GM18511 (cell line): ENCODE measurements at regions not wholly inside any gene's neighbourhood (a gene's known extent, or its start where the extent isn't known, plus 50 kb on each side); places are given as distances from the start of the nearest gene placed in this dataset.
"Not testable (repeated sequence)": the region's sequence is repeated elsewhere in the genome, so short reads cannot be mapped to it uniquely, and the experiment has no call there.

Source experiments
- ATAC-seq: cut with Tn5 transposase; IDR thresholded peaks from one replicate; pipeline ENCODE4 v1.9.1; 2021; ENCODE audit warnings: mild to moderate bottlenecking, moderate library complexity; ENCODE audit not compliant: unreplicated experiment

- not testable (repeated sequence) for ATAC-seq
Measured at GRCh38 chr14:48149624-48150023, 474.2 kb upstream of the MDGA2 start.

- no peak for ATAC-seq
Measured at GRCh38 chr14:48140804-48141203, 465.4 kb upstream of the MDGA2 start.

DNA sequence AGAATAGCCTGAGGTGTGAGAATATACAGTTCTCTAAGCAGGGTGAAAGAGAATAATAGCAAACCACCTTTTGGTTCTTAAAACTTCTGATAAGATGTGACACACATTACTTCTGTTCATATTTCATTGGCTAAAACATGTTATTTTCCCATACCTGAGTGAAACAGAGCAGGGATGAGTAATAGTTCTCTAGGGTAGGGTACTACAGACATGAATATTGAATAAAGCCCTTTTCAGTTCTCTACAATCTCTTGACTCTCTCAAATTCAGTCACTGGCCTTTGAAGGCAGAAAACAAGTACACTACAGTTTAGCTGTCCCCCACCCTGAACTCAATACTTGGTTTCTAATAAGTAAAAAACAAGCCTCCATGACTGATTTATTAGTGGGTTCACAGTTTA, 454.1 kb upstream of the MDGA2 start:
- no peak for ATAC-seq

- ATAC-seq = no peak
Measured at GRCh38 chr14:48127674-48128073, 452.3 kb upstream of the MDGA2 start.

DNA sequence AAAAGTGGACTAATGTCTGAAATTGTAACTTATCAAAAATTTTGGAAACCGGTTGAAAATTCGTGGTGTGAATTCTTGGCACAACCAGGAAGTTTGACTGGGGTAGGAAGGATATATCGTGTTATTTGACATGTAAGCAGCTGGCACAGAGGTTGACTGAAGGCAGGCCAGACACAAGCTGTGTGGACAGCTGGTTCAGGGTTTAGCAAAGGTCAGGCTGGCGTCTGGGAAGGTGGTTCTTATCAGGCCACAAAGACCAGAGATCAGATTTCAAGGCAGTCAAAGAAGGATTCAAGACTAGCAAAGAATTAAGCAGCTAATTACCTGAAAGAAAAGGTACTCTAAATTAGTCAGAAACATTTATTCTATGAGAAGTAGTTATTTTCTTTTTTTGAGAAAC, 450.2 kb upstream of the MDGA2 start:
- no peak for ATAC-seq

DNA sequence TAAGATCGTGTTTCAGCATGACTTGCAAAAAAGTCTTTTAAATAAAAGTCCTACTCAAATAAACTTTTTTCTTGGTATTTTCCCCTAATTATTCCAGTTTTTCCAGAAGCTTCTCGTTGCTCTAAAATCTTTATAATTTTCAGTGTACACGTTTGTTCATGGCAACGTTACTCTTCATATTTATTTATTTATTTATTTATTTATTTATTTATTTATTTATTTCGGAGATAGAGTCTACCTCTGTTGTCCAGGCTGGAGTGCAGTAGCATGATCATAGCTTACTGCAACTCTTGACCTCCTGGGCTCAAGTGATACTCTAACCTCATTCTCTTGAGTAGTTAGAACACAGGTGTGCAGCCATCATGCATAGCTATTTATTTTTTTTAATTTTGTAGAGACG, 438.3 kb upstream of the MDGA2 start:
- ATAC-seq = no peak

- ATAC-seq = no peak
Measured at GRCh38 chr14:48111151-48111550, 435.7 kb upstream of the MDGA2 start.

DNA sequence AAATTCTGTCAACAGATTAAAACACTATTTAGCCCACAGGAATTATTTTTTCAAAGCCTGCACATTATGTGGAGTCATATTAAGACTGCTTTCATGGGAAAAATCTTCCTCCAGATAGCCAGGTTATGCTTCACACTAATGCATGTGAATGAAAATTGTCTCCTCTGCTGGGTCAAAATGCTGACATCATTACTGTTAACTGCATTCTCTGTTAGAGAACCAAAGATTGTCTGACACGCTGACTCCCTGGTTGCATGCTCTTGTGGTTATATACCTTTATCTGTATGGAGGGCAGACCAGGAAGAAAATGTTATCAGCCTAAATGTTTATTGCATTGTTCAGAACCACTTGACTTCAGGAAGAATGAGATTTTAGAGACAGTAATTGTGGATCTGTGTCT, 432.2 kb upstream of the MDGA2 start:
- no peak for ATAC-seq

- no peak for ATAC-seq
Measured at GRCh38 chr14:48096897-48097296, 421.5 kb upstream of the MDGA2 start.

- ATAC-seq = no peak
Measured at GRCh38 chr14:48086516-48086915, 411.1 kb upstream of the MDGA2 start.

DNA sequence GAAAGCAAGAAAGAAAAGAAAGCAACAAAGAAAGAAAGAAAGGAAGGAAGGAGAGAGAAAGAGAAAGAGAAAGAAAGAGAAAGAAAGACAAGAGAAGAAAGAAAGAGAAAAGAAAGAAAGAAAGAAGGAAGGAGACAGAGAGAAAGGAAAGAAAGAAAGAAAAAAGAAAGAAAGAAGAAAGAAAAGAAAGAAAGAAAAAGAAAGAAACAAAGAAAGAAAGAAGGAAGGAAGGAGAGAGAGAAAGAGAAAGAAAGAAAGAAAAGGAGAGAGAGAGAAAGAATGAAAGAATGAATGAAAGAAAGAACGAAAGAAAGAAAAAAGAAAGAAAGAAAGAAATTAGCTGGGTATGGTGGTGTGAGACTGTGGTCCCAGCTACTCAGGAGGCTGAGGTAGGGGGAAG, 400.1 kb upstream of the MDGA2 start:
- ATAC-seq = no peak

- no peak for ATAC-seq
Measured at GRCh38 chr14:48052973-48053372, 377.6 kb upstream of the MDGA2 start.

DNA sequence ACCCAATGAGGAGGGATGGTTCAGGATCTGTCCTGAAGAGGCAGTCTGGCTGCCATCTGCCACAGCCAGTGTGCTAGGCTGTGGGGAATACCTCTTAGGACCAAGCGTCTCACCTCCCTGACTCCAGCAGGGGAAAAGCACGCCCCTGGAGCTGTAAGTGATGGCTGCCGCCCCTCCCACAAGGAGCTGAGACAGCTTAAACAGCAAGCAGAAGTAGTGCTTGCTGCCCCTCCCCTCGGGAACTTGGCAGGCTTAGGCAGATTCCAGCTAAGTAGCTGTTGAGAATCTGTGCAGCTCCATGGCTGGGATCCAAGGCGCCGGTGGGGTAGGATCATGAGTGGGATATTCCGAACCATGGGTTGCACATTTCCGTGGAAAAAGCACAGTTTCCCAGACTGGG, 360.4 kb upstream of the MDGA2 start:
- no peak for ATAC-seq

- ATAC-seq = no peak
Measured at GRCh38 chr14:48027115-48027514, 351.7 kb upstream of the MDGA2 start.

- ATAC-seq = no peak
Measured at GRCh38 chr14:48023881-48024280, 348.5 kb upstream of the MDGA2 start.

DNA sequence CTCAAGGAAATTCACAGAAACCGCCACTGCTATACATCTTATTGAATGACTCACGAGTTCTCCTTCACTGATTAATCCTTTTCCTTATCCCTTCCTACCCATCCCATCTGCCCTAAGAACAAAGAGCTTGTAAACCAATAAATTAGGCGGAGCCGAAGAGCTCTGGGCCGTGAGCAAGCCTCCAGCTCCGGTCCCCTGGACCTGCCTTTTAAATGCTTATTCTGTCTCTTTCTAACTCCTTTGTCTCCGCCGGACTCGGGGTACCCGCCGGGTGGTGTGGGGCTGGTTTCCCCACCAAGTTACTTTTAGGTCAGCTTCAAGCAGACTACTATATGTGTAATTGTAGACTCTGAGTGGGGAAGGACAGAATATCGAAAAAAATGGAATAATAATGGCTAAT, 336.1 kb upstream of the MDGA2 start:
- ATAC-seq = not testable (repeated sequence)

- no peak for ATAC-seq
Measured at GRCh38 chr14:48008646-48009045, 333.2 kb upstream of the MDGA2 start.

- no peak for ATAC-seq
Measured at GRCh38 chr14:48005986-48006385, 330.6 kb upstream of the MDGA2 start.

GRCh38 chr14:47993883-47994282, 318.5 kb upstream of the MDGA2 start:
- no peak for ATAC-seq

GRCh38 chr14:47988175-47988574, 312.8 kb upstream of the MDGA2 start:
- ATAC-seq = no peak

GRCh38 chr14:47978871-47979270, 303.5 kb upstream of the MDGA2 start:
- ATAC-seq = no peak

DNA sequence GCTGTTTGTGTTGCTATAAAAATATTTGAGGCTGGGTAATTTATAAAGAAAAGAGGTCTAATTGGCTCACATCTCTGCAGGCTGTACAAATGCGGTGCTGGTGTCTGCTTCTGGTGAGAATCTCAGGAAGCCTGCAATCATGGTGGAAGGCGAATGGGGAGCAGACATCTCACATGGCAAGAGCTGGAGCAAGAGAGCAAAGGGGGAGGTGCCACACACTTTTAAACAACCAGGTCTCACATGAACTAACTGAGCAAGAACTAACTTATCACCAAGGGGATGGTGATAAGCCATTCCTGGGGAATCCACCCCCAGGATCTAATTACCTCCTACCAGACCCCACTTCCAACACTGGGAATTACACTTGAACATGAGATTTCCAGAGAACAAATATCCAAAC, 300.7 kb upstream of the MDGA2 start:
- ATAC-seq = no peak

GRCh38 chr14:47966076-47966810, 290.8 kb upstream of the MDGA2 start:
- no peak for ATAC-seq
